CD4-positive, alpha-beta T cell treated with Interleukin-4 for 1 hour (primary cell): ENCODE measurements at regions not wholly inside any gene's neighbourhood (a gene's known extent, or its start where the extent isn't known, plus 50 kb on each side); places are given as distances from the start of the nearest gene placed in this dataset.

Source experiments
- DNase-seq, 2 donors: peaks; one replicate each; pipeline ENCODE4 v3.0.0-alpha.2; 2020 to 2022

DNA sequence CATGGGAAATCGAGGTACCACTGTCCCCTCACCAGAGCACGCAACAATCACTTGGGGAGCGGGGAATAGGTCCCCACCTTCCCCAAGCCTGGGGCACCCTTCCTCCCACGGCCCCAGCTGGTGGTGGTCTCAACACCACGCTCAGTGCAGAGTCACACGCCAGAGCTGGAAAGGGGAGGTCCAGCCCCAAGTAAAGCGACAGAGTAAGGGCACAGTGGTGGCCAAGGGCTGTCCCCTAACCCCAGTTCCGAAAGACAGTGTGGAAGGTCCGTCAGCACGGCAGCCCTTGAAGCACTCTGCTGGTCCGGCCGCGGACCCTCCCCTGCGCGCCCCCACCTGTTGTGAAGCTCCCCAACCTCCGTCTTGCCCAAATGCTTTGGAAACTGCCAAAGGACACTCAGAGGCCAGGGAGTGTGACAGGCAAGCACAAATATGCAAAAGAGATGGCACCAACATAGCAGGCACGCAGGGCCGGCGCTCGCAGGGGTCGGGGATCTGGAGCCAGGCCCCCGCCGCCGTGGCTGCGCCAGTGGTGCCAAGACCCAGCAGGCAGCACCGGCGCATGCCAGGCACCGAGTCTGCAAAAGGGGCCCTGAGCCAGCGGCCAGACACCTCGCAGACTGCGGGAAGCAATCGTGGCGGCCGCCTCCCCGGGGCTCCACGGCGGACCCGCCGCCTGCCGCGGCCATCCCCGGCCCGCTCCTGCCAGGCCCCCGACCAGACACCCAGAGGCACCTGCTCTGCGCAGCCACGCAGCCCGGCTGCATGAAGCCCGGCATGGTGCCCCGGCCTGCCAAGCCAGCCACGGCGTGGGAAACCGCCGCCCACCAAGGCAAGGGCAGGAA lies 51.6 kb upstream of the SRRM3 start:
- no peak for DNase-seq
